MM.1S (cell line): ENCODE measurements at regions not wholly inside any gene's neighbourhood (a gene's known extent, or its start where the extent isn't known, plus 50 kb on each side); places are given as distances from the start of the nearest gene placed in this dataset.

Experiments
- DNase-seq: peaks from one replicate; pipeline ENCODE4 v3.0.0-alpha.2; 2015
- H2AFZ ChIP-seq: fragments of 300-600 bp; sonication (generic); 2 replicates; pipeline ENCODE4 v1.6.0; 2016; ENCODE audit warnings: antibody characterized with exemption, low read length
- H3F3A ChIP-seq: fragments of 300-600 bp; sonication (generic); 2 replicates; pipeline ENCODE4 v1.6.1; 2016; ENCODE audit warnings: mild to moderate bottlenecking, antibody characterized with exemption, low read length, moderate library complexity, mixed read lengths; ENCODE audit not compliant: insufficient read depth
- H3K27ac ChIP-seq: fragments of 300-600 bp; sonication (generic); 2 replicates; pipeline ENCODE4 v1.5.1; 2016; ENCODE audit warnings: mild to moderate bottlenecking, low read length
- H3K27me3 ChIP-seq: fragments of 300-600 bp; sonication (generic); replicated peaks from 2 replicates; pipeline ENCODE4 v1.6.0; 2016; ENCODE audit warnings: low read length; ENCODE audit not compliant: insufficient read depth
- H3K36me3 ChIP-seq: fragments of 300-600 bp; sonication (generic); replicated peaks from 2 replicates; pipeline ENCODE4 v1.6.1; 2016; ENCODE audit warnings: mild to moderate bottlenecking, low read length, mixed read lengths; ENCODE audit not compliant: insufficient read depth
- H3K4me1 ChIP-seq: fragments of 300-600 bp; sonication (generic); 2 replicates; pipeline ENCODE4 v1.6.1; 2016; ENCODE audit warnings: low read length, mixed read lengths
- H3K4me2 ChIP-seq: fragments of 300-600 bp; sonication (generic); 2 replicates; pipeline ENCODE4 v1.6.0; 2016; ENCODE audit warnings: low read depth, low read length
- H3K4me3 ChIP-seq: fragments of 300-600 bp; sonication (generic); 2 replicates; pipeline ENCODE4 v1.5.1; 2016; ENCODE audit warnings: low read length, mixed read lengths
- H3K79me2 ChIP-seq: fragments of 300-600 bp; sonication (generic); 2 replicates; pipeline ENCODE4 v1.6.1; 2016; ENCODE audit warnings: mixed run types, low read length, mixed read lengths
- H3K9ac ChIP-seq: fragments of 300-600 bp; sonication (generic); 2 replicates; pipeline ENCODE4 v1.6.1; 2016; ENCODE audit warnings: low read length, mixed read lengths
- H3K9me2 ChIP-seq: fragments of 300-600 bp; sonication (generic); replicated peaks from 2 replicates; pipeline ENCODE4 v1.6.1; 2016; ENCODE audit warnings: mild to moderate bottlenecking, low read length, mixed read lengths; ENCODE audit not compliant: insufficient read depth
- H3K9me3 ChIP-seq: fragments of 300-600 bp; sonication (generic); replicated peaks from 2 replicates; pipeline ENCODE4 v1.6.1; 2016; ENCODE audit warnings: mild to moderate bottlenecking, low read length, mixed read lengths; ENCODE audit not compliant: insufficient read depth
- H4K20me1 ChIP-seq: fragments of 300-600 bp; sonication (generic); 2 replicates; pipeline ENCODE4 v1.6.1; 2016; ENCODE audit warnings: mild to moderate bottlenecking, low read length, moderate library complexity, mixed read lengths; ENCODE audit not compliant: insufficient read depth
- CTCF ChIP-seq: fragments of 300-600 bp; sonication (generic); IDR thresholded peaks from 2 replicates; pipeline ENCODE4 v1.5.1; 2016; ENCODE audit warnings: antibody characterized with exemption, low read length, mixed read lengths
- EZH2 ChIP-seq: fragments of 300-600 bp; sonication (generic); optimal IDR thresholded peaks from 2 replicates; pipeline ENCODE3; 2017; ENCODE audit warnings: low read depth, mild to moderate bottlenecking, antibody characterized with exemption, low read length, mixed read lengths
- EZH2phosphoT487 ChIP-seq: fragments of 300-600 bp; sonication (generic); IDR thresholded peaks from 2 replicates; pipeline ENCODE4 v1.6.1; 2018; ENCODE audit warnings: antibody characterized with exemption, low read length

GRCh38 chr10:118485641-118486040, 109.8 kb downstream of the PRLHR start:
- H4K20me1 ChIP-seq: no peaks in the 10 kb centered on the region
- no peaks in the 10 kb centered on the region for H3K79me2 ChIP-seq
- no peak overlapping the region for H3K9ac ChIP-seq
- no peak overlapping the region for H3K4me2 ChIP-seq
- H3K4me1 ChIP-seq: no peaks in the 10 kb centered on the region
- H3K9me3 ChIP-seq: no peaks in the 10 kb centered on the region
- TF ChIP-seq EZH2 (no peak), EZH2phosphoT487 (no peak), CTCF (no peak)
- H3K27me3 ChIP-seq: no peaks in the 10 kb centered on the region
- H3K27ac ChIP-seq: no peak overlapping the region
- H3K4me3 ChIP-seq: no peak overlapping the region
- H3K9me2 ChIP-seq: no peaks in the 10 kb centered on the region
- DNase-seq: no peak
- no peaks in the 10 kb centered on the region for H3K36me3 ChIP-seq
- no peaks in the 10 kb centered on the region for H3F3A ChIP-seq
- H2AFZ ChIP-seq: no peak overlapping the region

- H3K9ac ChIP-seq: no peak overlapping the region
- no peaks in the 10 kb centered on the region for H3K27me3 ChIP-seq
- no peak overlapping the region for H3K4me2 ChIP-seq
- H3K36me3 ChIP-seq: no peaks in the 10 kb centered on the region
- no peaks in the 10 kb centered on the region for H4K20me1 ChIP-seq
- H2AFZ ChIP-seq: no peak overlapping the region
- H3F3A ChIP-seq: no peaks in the 10 kb centered on the region
- TF ChIP-seq EZH2phosphoT487: no peak
- no peak for TF ChIP-seq CTCF
- no peak for TF ChIP-seq EZH2
- no peaks in the 10 kb centered on the region for H3K4me1 ChIP-seq
- no peak for DNase-seq
- H3K4me3 ChIP-seq: no peak overlapping the region
- no peaks in the 10 kb centered on the region for H3K9me2 ChIP-seq
- no peak overlapping the region for H3K27ac ChIP-seq
- no peaks in the 10 kb centered on the region for H3K79me2 ChIP-seq
- no peaks in the 10 kb centered on the region for H3K9me3 ChIP-seq
These were observed 111.1 kb downstream of the PRLHR start for GRCh38 chr10:118484152-118484871.

GRCh38 chr10:118483496-118483895, 112.0 kb downstream of the PRLHR start:
- Histone ChIP-seq H3K27ac (no peak overlapping the region), H3K9ac (no peak overlapping the region), H3K4me3 (no peak overlapping the region), H3K4me1 (no peaks in the 10 kb centered on the region), H3K36me3 (no peaks in the 10 kb centered on the region), H3K27me3 (no peaks in the 10 kb centered on the region), H3K9me2 (no peaks in the 10 kb centered on the region), H2AFZ (no peak overlapping the region), H3K9me3 (no peaks in the 10 kb centered on the region), H3F3A (no peaks in the 10 kb centered on the region), H3K4me2 (no peak overlapping the region), H4K20me1 (no peaks in the 10 kb centered on the region), H3K79me2 (no peaks in the 10 kb centered on the region)
- TF ChIP-seq EZH2 (no peak), EZH2phosphoT487 (no peak), CTCF (no peak)
- DNase-seq: no peak
